GM19463 (cell line): ENCODE measurements at regions not wholly inside any gene's neighbourhood (a gene's known extent, or its start where the extent isn't known, plus 50 kb on each side); places are given as distances from the start of the nearest gene placed in this dataset.

Experiments used
- ATAC-seq: cut with Tn5 transposase; IDR thresholded peaks from one replicate; pipeline ENCODE4 v1.9.1; 2021; ENCODE audit warnings: mild to moderate bottlenecking, moderate library complexity; ENCODE audit not compliant: unreplicated experiment

- ATAC-seq = no peak
These were observed 63.0 kb upstream of the CCBE1 start for GRCh38 chr18:59760212-59760611.

DNA sequence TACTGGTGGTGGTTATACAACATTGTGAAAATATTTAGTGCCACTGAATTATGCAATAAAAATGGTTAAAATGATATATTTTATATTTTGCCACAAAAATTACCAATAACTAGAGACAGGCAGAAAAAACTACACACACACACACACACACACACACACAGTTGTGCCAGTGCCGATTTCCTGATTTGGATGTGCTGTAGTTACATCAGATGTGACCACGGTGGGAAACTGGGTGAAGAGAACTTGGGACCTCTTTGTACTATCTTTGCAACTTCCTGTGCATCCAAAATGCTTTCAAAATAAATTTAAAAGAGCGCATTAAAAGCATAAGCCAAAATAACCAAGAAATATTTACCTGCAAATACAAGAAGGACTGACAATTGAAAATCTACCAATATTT lies 61.6 kb upstream of the CCBE1 start:
- ATAC-seq = no peak

DNA sequence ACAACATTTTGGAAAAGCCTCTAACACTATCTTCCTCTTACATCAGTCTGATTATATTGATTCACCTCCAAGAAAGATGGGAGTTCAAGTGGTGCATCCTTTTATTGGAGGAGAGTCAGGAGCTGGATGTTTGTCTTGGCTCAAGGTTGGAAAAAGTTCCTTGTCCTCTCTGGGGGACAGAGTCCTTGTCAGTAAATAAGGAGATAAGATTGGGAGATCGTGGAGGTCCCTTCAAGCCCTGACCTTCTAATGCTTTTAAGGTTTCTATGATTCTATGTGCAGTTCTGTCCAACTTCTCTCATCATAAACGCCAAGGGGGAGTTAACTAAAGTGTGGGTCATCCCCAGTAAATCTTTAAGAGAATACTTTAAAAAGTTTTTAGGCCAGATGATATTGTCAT lies 60.9 kb upstream of the CCBE1 start:
- no peak for ATAC-seq

GRCh38 chr18:59752666-59753065 lies 55.4 kb upstream of the CCBE1 start:
- ATAC-seq = no peak

DNA sequence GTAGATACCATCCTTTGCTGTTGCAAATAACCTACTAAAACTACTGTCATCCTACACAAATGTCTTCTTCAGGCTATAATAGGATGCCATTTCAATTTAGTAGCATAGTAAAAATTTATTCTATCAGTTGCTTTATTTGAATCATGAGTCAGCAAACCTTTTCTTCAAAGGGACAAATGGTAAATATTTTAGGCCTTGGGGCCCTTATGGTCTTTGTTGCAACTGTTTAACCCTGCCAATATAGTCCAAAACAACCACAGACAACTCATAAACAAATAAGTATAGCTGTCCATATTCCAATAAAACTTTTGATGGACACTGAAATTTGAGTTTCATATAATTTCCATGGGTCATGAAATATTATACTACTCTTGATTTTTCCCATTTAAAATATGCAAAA lies 54.0 kb upstream of the CCBE1 start:
- ATAC-seq = no peak

DNA sequence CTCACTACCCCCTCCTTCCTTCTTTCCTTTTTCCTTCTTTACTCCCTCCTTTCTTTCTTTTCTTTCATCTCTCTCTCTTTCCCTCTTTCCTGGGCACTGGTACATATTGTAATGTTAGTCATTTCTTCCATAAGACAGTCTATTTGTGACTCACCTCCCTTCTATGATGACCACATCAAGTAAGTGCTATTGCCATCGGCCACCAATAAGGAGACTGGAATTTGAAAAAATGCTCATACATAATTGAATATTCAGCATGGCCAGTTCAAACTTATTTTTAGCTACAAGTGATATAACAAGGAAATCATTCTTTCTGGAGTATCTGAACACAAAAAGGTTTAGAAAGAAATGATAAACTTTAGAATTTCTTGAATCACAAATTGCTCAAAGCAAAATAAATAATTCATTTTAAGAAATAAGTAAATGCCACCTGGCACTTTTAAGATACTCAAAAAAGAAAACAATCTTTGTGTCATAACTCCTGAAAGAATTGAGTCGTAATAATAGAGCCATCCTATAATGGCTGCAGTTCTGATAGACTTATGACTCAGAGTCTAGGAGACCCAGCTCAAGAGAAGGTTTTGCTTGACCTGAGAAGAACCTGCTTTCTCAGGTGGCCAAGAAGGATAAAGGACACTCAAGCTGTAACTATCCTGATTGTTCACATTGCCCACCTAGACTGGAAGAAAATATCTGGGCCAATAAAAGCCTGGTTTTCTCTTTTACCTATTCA lies 51.6 kb upstream of the CCBE1 start:
- no peak for ATAC-seq
